Forelimb muscle (tissue), 1 donor: ENCODE measurements at regions not wholly inside any gene's neighbourhood (a gene's known extent, or its start where the extent isn't known, plus 50 kb on each side); places are given as distances from the start of the nearest gene placed in this dataset.

Experiments used
- DNase-seq: peaks from one replicate; pipeline ENCODE4 v3.0.0-alpha.2; 2013; ENCODE audit warnings: low read depth

- DNase-seq = no peak
Measured at GRCh38 chr3:31004025-31004678, 109.7 kb upstream of the GADL1 start.

- no peak for DNase-seq
Measured at GRCh38 chr3:31008994-31009393, 114.5 kb upstream of the GADL1 start.

DNA sequence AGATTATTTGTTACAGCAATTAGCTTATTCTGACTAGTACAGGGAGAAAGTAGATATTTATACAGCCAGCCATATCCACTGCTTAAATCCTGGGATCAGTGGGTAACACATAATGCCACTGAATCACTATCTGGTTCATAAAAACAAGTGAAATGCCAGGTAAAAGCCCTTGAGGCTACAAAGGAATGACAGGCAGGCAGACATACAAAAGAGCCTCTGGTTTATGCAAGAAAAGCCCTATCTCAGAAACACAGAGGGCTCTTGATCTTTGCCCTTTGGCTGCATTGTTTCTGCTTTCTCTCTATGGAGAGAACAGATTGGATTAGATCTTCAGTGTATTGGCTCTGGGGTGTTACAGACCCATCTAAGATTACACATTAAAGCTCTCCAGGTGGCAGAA, 115.4 kb upstream of the GADL1 start:
- no peak for DNase-seq

DNA sequence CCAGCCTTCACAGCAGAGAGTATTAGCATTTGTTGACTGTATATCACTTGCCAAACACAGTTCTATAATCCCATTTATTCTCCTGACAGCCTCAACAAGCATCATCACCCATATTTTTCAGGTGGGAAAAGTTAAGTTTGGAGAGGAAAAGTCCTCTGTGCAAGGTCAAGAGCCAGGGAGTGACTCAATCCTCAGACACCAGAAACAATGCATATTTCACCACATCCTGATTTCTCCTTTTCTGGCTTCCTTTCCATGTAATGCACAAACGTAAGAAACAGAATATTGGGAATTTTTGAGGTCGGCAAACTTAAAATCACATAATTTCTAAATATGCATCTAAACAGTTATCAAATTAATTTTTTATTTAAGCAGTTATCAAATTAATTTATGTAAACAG, 116.0 kb upstream of the GADL1 start:
- no peak for DNase-seq

GRCh38 chr3:31011380-31011779, 116.9 kb upstream of the GADL1 start:
- no peak for DNase-seq

DNA sequence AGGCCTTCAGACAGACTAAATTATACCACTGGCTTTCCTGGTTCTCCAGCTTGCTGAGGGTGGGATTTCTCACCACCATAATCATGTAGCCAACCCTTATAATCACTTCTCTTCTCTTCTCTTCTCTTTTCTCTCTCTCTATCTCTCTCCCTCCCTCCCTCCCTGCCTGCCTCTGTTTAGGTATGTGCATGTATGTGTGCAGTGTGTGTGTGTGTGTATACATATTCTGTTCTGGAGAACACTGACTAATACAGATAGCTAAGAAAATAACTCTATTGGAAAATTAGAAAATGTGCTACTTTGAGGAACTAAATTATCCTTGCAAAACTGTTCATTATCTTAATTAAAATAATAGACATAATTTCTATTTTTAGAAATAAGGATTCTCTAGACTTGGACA, 118.6 kb upstream of the GADL1 start:
- no peak for DNase-seq

DNA sequence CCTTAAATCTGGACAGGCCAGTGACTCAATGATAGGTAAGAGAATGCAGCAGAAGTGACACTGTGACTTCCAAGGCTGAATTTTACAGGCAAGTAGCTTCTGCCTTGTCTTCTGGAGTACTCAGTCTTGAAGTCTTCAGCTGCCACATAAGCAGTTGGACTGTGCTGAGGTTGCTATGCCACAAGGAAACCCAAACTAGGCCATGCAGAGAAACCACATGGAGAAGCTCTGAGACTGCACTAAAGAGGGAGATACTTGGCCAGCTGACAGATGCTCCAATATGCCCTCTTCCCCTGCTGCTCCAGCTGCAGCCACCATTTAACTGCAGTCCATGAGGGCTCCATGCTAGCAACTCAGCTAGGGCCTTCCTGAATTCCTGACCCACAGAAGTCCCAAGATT, 119.4 kb upstream of the GADL1 start:
- no peak for DNase-seq

GRCh38 chr3:31014317-31015040, 120.0 kb upstream of the GADL1 start:
- no peak for DNase-seq

DNA sequence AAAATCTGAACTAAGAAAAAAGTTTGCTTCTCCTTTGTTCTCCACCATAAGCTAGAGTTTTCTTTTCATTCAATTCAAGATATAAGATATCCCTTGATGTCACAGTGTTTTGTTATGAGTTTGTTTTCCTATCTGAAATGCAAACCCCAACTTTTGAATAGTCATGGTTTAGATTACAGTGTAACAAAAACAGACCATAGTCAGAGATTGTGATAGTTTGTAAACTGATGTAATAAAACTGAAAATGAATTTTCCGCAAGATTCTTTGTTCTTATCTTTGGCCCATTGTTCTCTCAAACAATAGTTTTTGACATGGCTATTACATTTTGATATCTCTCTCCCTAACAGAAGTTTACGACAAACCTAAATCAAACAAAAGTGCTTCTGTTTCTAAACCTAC, 121.7 kb upstream of the GADL1 start:
- DNase-seq = no peak

DNA sequence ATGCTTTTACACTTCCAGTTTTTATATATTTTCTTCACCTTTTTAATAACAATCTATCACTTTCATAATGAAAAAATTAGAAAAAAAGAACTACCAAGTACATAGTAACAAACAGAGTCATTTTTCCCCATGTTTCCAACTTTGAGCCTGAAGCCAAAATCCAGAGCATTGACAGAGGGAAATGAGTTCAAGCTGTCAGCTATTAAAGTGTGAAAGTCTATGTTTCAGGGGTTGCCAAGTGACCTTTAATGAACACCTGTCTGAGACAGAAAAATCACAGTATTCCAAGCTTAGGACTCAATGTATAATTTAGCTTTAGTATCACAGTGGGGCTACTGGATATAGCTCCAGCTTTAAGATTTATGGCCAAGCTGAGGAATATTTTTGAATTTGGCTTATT, 128.3 kb upstream of the GADL1 start:
- DNase-seq = no peak

GRCh38 chr3:31025541-31025940, 131.1 kb upstream of the GADL1 start:
- no peak for DNase-seq

DNA sequence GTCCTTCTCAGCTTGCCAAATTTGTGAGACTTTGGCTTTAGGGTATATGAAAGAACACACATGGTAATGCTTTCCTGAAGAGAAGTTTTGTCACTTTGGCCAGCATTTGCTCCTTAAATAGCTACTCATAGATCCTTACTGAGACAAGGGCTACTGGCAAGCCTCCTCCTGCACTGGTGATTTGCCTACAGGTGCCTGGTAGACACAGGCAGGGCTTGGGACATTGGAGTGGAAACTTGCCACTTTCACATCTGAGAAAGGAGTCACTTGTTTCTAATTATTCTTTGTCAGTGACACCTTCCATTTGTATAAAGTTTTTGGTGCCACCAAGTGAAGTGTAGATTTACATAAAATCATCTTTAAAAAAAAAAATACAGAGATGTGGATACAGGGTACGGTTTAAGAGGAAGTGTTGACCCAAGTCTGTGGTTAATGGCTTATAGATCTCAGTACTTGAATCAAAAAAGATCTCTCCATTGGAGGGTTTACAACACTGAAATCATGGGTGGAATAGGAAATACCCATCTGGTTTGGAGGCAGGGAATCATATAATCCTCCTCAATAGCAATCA, 132.8 kb upstream of the GADL1 start:
- DNase-seq = no peak

DNA sequence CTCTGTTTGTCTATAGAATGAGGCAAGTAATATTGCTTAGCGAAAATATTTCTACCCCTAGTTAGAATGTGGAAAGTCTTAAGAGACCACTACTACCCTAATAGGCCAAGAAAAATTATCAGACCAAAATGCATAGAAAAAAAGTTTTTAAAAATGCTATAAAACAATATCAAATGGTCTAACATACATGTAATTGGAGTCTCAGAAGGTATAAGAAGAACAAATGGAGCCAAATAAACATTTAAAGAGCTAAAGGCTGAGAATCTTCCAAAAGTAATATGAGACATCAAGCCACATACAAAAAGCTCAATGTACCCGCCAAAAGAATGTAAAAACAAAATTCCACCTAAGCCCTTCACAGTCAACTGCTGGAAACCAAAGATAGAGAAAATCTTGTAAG, 133.5 kb upstream of the GADL1 start:
- DNase-seq = no peak

- DNase-seq = no peak
Measured at GRCh38 chr3:31028766-31029165, 134.3 kb upstream of the GADL1 start.

GRCh38 chr3:31029706-31030105, 135.2 kb upstream of the GADL1 start:
- DNase-seq = no peak

DNA sequence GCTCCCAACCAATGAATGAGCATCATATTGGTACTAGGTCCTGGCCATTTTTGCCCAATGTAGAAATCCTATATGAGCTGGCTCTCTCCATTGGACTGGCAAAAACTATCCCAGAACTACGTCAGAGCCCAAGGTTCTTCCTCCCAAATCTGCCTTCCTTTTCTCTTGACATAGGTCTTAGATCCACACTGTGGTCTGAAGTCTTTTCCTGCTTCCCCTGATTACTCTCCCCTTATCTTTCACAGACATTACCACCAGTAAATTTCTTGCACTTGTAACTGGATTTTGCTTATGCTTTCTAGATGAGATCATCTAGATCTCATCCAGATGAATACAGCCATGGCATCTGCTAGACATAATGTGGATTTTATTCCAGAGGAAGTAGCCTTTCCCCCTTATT, 141.2 kb upstream of the GADL1 start:
- no peak for DNase-seq

DNA sequence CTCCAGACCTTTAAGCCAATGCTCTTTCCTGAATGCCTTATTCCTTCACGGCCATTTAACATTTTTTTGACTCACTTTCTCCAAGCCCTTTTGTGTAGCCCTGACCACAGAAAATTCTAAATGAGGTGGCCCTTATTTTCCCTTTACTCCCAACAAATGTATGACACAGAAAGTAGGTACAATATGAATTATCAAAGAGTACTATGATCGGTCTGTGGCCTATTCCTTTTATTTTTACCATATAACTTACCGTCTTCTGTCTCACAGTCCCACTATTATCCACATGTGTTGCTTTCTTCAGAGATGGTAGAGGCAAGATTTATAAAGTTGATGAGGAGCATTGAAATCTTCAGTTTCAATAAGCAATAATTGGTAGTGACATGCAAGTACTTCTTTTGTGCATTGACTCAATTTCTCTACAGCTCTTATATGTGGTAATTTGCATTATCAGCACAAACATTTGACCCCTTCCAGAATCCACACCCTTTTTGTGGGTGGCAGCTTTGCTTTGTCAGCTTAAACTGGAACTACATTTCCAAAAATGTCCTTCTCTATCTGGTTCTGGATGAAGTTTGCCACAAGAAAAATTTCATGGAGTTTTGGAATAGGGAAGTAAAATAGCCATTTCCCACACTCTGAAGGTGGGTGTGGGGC, 143.8 kb upstream of the GADL1 start:
- DNase-seq = no peak

DNA sequence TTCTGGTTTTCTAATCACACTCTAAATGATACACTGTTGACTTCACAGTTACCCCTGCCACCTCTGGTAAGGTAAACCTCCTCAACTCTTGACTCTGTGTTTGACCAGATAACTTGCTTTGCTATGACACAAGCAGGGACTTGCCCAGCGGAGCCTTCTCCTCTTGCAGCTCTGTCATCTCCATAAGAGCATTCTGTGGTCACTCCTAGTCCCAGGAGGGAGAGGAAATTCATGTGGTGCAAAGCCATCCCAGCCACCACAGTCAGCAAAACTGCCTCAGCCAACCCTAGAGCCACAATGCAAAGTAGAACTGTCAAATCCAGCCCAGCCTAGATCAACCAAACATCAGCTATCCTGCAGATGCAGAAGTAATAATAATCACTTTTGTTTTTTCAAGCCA, 144.7 kb upstream of the GADL1 start:
- no peak for DNase-seq

- DNase-seq = no peak
Measured at GRCh38 chr3:31041161-31041978, 146.9 kb upstream of the GADL1 start.

GRCh38 chr3:31043184-31043819, 148.8 kb upstream of the GADL1 start:
- DNase-seq = no peak

DNA sequence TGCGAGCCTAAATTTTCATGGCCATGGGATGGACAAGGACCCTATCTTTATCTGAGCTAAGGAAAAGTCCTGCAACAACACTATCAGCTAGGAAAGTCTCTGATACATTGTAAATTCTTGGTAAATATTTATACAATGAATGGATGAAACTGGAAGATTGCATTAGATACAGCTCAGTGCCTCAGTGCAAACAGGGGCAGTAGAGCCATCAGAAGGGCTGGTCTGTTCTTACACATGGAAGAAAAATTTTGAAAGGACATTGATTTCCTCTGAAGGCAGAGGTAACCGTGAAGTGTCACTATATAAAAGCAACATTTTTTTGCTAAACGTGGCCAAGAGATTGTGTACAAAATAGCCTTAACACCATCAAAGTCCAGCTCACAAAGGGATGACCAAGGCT, 153.2 kb upstream of the GADL1 start:
- no peak for DNase-seq

- no peak for DNase-seq
Measured at GRCh38 chr3:31048143-31048542, 153.7 kb upstream of the GADL1 start.
